WTC11 (cell line): ENCODE measurements at regions not wholly inside any gene's neighbourhood (a gene's known extent, or its start where the extent isn't known, plus 50 kb on each side); places are given as distances from the start of the nearest gene placed in this dataset.

Experiments
- ATAC-seq: fragments of 200-7000 bp; cut with Tn5 transposase; 2 replicates; pipeline ENCODE4 v1.10.0; 2021; ENCODE audit warnings: mild to moderate bottlenecking, moderate library complexity
- CTCF ChIA-PET: fragments of 300-600 bp; sonication (Branson Sonifier 250); formaldehyde crosslinking; loops from one replicate; lab custom pipeline; 2021; ENCODE audit warnings: antibody characterized with exemption; lab: Charles Lee
- POLR2A ChIA-PET: fragments of 350-600 bp; sonication (Branson Sonifier 250); formaldehyde crosslinking; loops from one replicate; lab custom pipeline; 2021; ENCODE audit warnings: antibody characterized with exemption; lab: Charles Lee
- DNase-seq: peaks from one replicate; pipeline ENCODE4 v3.0.0; 2021; ENCODE audit warnings: low spot score
- H3K27ac Mint-ChIP-seq: 2 replicates; pipeline ENCODE4 v1.8.0; 2021; ENCODE audit warnings: mixed read lengths
- H3K27me3 Mint-ChIP-seq: 2 replicates; pipeline ENCODE4 v1.8.0; 2021; ENCODE audit warnings: low read depth, mild to moderate bottlenecking, moderate library complexity, mixed read lengths
- H3K36me3 Mint-ChIP-seq: 2 replicates; pipeline ENCODE4 v1.8.0; 2021; ENCODE audit warnings: mixed read lengths
- H3K4me1 Mint-ChIP-seq: 2 replicates; pipeline ENCODE4 v1.8.0; 2022; ENCODE audit warnings: mixed read lengths
- H3K4me3 Mint-ChIP-seq: 2 replicates; pipeline ENCODE4 v1.8.0; 2021; ENCODE audit warnings: mild to moderate bottlenecking, moderate library complexity, mixed read lengths
- H3K9me3 Mint-ChIP-seq: 2 replicates; pipeline ENCODE4 v1.8.0; 2021; ENCODE audit warnings: mixed read lengths
- ESRRA ChIP-seq: sonication (generic); formaldehyde crosslinking; IDR thresholded peaks from 2 replicates; pipeline ENCODE4 v1.8.1; 2022; ENCODE audit warnings: mild to moderate bottlenecking, missing genetic modification reagents, borderline replicate concordance
- JAZF1 ChIP-seq: fragments of 250-450 bp; sonication (Bioruptor Pico); IDR thresholded peaks from 2 replicates; pipeline ENCODE4 v1.9.0; 2021; ENCODE audit warnings: moderate library complexity, mild to moderate bottlenecking, inconsistent platforms
- JUN ChIP-seq: sonication (generic); formaldehyde crosslinking; IDR thresholded peaks from 2 replicates; pipeline ENCODE4 v1.8.0; 2023; ENCODE audit warnings: mild to moderate bottlenecking, missing genetic modification reagents
- MXD4 ChIP-seq: fragments of 250-450 bp; sonication (Bioruptor Pico); IDR thresholded peaks from 2 replicates; pipeline ENCODE4 v1.8.0; 2021; ENCODE audit warnings: mild to moderate bottlenecking, moderate library complexity, borderline replicate concordance
- NFATC4 ChIP-seq: fragments of 250-450 bp; sonication (Bioruptor Pico); IDR thresholded peaks from 2 replicates; pipeline ENCODE4 v1.9.0; 2021; ENCODE audit warnings: mild to moderate bottlenecking
- RORB ChIP-seq: fragments of 250-450 bp; sonication (Bioruptor Pico); IDR thresholded peaks from 2 replicates; pipeline ENCODE4 v1.9.0; 2021; ENCODE audit warnings: mild to moderate bottlenecking
- TEAD4 ChIP-seq: sonication (generic); formaldehyde crosslinking; IDR thresholded peaks from 2 replicates; pipeline ENCODE4 v1.8.0; 2022; ENCODE audit warnings: mild to moderate bottlenecking, missing genetic modification reagents
- TP53 ChIP-seq: sonication (generic); formaldehyde crosslinking; IDR thresholded peaks from 2 replicates; pipeline ENCODE4 v1.8.1; 2023; ENCODE audit warnings: mild to moderate bottlenecking, missing genetic modification reagents
- ZNF121 ChIP-seq: sonication (generic); formaldehyde crosslinking; IDR thresholded peaks from 2 replicates; pipeline ENCODE4 v1.8.0; 2023; ENCODE audit warnings: missing genetic modification reagents
- ZNF232 ChIP-seq: sonication (generic); formaldehyde crosslinking; IDR thresholded peaks from 2 replicates; pipeline ENCODE4 v1.8.0; 2022; ENCODE audit warnings: mild to moderate bottlenecking, missing genetic modification reagents
- ZNF263 ChIP-seq: sonication (generic); formaldehyde crosslinking; IDR thresholded peaks from 2 replicates; pipeline ENCODE4 v1.8.1; 2022; ENCODE audit warnings: low read depth, mild to moderate bottlenecking, moderate library complexity, missing genetic modification reagents
- ZNF317 ChIP-seq: sonication (generic); formaldehyde crosslinking; IDR thresholded peaks from 2 replicates; pipeline ENCODE4 v1.8.1; 2023; ENCODE audit warnings: low read depth, mild to moderate bottlenecking, moderate library complexity, missing genetic modification reagents, borderline replicate concordance
- ZNF396 ChIP-seq: fragments of 250-450 bp; sonication (Bioruptor Pico); IDR thresholded peaks from 2 replicates; pipeline ENCODE4 v1.8.0; 2021; ENCODE audit warnings: mild to moderate bottlenecking, moderate library complexity, borderline replicate concordance
- ZNF671 ChIP-seq: fragments of 250-450 bp; sonication (Bioruptor Pico); IDR thresholded peaks from 2 replicates; pipeline ENCODE4 v1.8.0; 2021; ENCODE audit warnings: mild to moderate bottlenecking
- TF ChIP-seq, protein P1 (sequence below): sonication (generic); formaldehyde crosslinking; IDR thresholded peaks from 2 replicates; pipeline ENCODE4 v1.8.0; 2023; ENCODE audit warnings: missing genetic modification reagents
- TF ChIP-seq, protein P2 (sequence below): sonication (generic); formaldehyde crosslinking; conservative IDR thresholded peaks from 2 replicates; pipeline ENCODE4 v1.8.1; 2022; ENCODE audit warnings: mild to moderate bottlenecking, missing genetic modification reagents
- TF ChIP-seq, protein P3 (sequence below): sonication (generic); formaldehyde crosslinking; IDR thresholded peaks from 2 replicates; pipeline ENCODE4 v1.8.0; 2023; ENCODE audit warnings: mild to moderate bottlenecking, missing genetic modification reagents
- TF ChIP-seq, protein P4 (sequence below): sonication (generic); formaldehyde crosslinking; IDR thresholded peaks from 2 replicates; pipeline ENCODE4 v1.8.1; 2023; ENCODE audit warnings: mild to moderate bottlenecking, missing genetic modification reagents
- TF ChIP-seq, protein P5 (sequence below): sonication (generic); formaldehyde crosslinking; IDR thresholded peaks from 2 replicates; pipeline ENCODE4 v1.8.0; 2023; ENCODE audit warnings: missing genetic modification reagents, mild to moderate bottlenecking, borderline replicate concordance
- TF ChIP-seq, protein P6 (sequence below): fragments of 250-450 bp; sonication (Bioruptor Pico); IDR thresholded peaks from 2 replicates; pipeline ENCODE4 v2.1.2; 2022; ENCODE audit warnings: mild to moderate bottlenecking, moderate library complexity

DNA sequence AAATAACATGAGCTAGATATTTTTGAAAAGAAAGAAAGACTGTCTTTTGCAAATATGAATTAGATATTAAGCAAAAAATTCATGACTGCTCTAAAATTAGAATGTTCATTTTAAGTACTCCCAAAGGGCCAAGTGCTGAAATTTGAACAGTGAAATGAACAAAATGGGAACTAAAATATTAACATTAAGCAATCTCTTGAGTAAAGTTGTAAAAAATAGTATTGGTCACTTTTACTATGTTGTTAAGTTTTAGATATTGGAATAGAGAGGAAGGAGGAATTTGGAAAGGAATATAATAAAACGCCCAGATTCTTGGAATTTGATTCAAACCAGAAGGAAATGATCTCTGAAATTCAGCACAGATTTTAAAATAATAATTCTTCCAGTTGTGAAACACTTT lies 125.9 kb upstream of the ANK2 start (continued):
- TF ChIP-seq NFATC4 (CRISPR knock-in tag) (no peak), ZNF671 (CRISPR knock-in tag) (no peak), ESRRA (CRISPR knock-in tag) (no peak)
- TF ChIP-seq, protein P1, sequence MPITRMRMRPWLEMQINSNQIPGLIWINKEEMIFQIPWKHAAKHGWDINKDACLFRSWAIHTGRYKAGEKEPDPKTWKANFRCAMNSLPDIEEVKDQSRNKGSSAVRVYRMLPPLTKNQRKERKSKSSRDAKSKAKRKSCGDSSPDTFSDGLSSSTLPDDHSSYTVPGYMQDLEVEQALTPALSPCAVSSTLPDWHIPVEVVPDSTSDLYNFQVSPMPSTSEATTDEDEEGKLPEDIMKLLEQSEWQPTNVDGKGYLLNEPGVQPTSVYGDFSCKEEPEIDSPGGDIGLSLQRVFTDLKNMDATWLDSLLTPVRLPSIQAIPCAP (CRISPR knock-in tag), result no peak

DNA sequence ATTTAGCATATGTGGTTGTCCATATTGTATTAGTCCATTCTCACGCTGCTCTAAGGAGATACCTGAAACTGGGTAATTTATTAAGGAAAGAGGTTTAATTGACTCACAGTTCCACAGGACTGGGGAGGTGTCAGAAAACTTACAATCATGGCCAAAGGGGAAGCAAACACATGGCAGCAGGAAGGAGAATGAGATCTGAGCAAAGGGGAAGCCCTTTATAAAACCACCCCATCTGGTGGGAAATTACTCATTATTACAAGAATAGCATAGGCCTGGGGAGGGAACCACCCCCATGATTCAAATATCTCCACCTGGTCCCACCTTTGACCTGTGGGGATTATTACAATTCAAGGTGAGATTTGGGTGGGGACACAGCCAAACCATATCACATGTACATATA lies 122.6 kb upstream of the ANK2 start:
- H3K27ac Mint-ChIP-seq, result no peak overlapping the region
- no peak overlapping the region for H3K4me3 Mint-ChIP-seq
- H3K4me1 Mint-ChIP-seq, result no peaks in the 10 kb centered on the region
- ChIA-PET POLR2A (no interaction called here), CTCF (no interaction called here)
- H3K36me3 Mint-ChIP-seq, result no peaks in the 10 kb centered on the region
- no peak for TF ChIP-seq ZNF232
- TF ChIP-seq, protein P2, sequence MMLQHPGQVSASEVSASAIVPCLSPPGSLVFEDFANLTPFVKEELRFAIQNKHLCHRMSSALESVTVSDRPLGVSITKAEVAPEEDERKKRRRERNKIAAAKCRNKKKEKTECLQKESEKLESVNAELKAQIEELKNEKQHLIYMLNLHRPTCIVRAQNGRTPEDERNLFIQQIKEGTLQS (CRISPR knock-in tag), result no peak
- TF ChIP-seq MXD4, result no peak
- no peak for TF ChIP-seq ZNF121
- TF ChIP-seq, protein P3, sequence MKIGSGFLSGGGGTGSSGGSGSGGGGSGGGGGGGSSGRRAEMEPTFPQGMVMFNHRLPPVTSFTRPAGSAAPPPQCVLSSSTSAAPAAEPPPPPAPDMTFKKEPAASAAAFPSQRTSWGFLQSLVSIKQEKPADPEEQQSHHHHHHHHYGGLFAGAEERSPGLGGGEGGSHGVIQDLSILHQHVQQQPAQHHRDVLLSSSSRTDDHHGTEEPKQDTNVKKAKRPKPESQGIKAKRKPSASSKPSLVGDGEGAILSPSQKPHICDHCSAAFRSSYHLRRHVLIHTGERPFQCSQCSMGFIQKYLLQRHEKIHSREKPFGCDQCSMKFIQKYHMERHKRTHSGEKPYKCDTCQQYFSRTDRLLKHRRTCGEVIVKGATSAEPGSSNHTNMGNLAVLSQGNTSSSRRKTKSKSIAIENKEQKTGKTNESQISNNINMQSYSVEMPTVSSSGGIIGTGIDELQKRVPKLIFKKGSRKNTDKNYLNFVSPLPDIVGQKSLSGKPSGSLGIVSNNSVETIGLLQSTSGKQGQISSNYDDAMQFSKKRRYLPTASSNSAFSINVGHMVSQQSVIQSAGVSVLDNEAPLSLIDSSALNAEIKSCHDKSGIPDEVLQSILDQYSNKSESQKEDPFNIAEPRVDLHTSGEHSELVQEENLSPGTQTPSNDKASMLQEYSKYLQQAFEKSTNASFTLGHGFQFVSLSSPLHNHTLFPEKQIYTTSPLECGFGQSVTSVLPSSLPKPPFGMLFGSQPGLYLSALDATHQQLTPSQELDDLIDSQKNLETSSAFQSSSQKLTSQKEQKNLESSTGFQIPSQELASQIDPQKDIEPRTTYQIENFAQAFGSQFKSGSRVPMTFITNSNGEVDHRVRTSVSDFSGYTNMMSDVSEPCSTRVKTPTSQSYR (CRISPR knock-in tag), result no peak
- TF ChIP-seq, protein P1 (CRISPR knock-in tag), result no peak
- TF ChIP-seq, protein P4, sequence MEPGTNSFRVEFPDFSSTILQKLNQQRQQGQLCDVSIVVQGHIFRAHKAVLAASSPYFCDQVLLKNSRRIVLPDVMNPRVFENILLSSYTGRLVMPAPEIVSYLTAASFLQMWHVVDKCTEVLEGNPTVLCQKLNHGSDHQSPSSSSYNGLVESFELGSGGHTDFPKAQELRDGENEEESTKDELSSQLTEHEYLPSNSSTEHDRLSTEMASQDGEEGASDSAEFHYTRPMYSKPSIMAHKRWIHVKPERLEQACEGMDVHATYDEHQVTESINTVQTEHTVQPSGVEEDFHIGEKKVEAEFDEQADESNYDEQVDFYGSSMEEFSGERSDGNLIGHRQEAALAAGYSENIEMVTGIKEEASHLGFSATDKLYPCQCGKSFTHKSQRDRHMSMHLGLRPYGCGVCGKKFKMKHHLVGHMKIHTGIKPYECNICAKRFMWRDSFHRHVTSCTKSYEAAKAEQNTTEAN (CRISPR knock-in tag), result no peak
- H3K9me3 Mint-ChIP-seq, result no peaks in the 10 kb centered on the region
- DNase-seq, result no peak
- no peak for ATAC-seq
- no peaks in the 10 kb centered on the region for H3K27me3 Mint-ChIP-seq

DNA sequence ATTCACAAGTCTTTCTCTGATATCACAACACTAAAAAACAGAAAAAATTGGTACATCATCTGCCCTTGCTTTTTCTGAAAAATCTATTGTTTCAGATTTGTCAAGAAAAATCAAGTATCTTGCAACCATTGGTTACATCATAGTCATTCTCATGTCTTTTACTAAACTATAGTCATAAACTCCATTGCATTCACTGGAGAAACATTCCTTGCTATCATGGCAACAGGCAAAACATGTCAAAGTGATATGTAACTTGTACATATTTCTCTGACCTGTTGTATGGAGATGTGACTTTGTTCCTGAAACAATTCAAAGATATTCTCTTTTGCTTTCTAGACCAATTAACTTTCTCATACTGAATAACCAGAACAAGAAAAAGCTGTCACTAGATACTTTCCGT lies 121.9 kb upstream of the ANK2 start:
- no peaks in the 10 kb centered on the region for H3K36me3 Mint-ChIP-seq

DNA sequence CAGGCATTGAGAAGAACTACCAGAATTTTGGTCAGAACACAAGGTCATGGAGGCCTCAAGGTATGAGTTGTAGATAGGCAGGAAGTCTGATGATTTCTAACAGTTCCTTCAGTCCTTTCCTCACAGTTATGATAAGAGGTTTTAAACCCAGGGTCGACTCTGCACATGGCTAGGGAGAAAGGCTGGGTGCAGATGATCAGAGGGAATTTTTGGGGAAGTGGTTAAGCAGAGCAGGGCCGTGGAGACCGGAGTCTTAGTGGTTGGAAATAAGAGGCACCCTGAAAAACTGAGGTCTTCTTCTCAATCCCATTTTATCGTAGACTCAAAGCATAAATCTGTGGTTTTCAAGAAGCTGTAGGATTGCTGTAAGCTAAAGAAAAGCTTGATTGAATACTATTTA lies 118.5 kb upstream of the ANK2 start:
- Mint-ChIP-seq H3K4me1 (peaks cover 13% of the 10 kb centered on the region), H3K9me3 (no peaks in the 10 kb centered on the region), H3K27me3 (no peaks in the 10 kb centered on the region), H3K4me3 (no peak overlapping the region), H3K27ac (peak overlapping the region; percentile 55; the same call in 1 of the 2 replicates), H3K36me3 (peaks cover 6% of the 10 kb centered on the region)
- CTCF ChIA-PET, result interaction anchor here (0.6 kb wide), 1 partner anchor 155 kb away, joined by 3 read pairs; no protein-coding TSS in a partner anchor
- no peak for ATAC-seq
- no peak for DNase-seq
- POLR2A ChIA-PET, result no interaction called here
- TF ChIP-seq RORB (CRISPR knock-in tag) (no peak), TEAD4 (CRISPR knock-in tag) (no peak), TP53 (CRISPR knock-in tag) (no peak), ZNF263 (no peak)
- TF ChIP-seq, protein P2 (CRISPR knock-in tag), result no peak
- TF ChIP-seq, protein P5, sequence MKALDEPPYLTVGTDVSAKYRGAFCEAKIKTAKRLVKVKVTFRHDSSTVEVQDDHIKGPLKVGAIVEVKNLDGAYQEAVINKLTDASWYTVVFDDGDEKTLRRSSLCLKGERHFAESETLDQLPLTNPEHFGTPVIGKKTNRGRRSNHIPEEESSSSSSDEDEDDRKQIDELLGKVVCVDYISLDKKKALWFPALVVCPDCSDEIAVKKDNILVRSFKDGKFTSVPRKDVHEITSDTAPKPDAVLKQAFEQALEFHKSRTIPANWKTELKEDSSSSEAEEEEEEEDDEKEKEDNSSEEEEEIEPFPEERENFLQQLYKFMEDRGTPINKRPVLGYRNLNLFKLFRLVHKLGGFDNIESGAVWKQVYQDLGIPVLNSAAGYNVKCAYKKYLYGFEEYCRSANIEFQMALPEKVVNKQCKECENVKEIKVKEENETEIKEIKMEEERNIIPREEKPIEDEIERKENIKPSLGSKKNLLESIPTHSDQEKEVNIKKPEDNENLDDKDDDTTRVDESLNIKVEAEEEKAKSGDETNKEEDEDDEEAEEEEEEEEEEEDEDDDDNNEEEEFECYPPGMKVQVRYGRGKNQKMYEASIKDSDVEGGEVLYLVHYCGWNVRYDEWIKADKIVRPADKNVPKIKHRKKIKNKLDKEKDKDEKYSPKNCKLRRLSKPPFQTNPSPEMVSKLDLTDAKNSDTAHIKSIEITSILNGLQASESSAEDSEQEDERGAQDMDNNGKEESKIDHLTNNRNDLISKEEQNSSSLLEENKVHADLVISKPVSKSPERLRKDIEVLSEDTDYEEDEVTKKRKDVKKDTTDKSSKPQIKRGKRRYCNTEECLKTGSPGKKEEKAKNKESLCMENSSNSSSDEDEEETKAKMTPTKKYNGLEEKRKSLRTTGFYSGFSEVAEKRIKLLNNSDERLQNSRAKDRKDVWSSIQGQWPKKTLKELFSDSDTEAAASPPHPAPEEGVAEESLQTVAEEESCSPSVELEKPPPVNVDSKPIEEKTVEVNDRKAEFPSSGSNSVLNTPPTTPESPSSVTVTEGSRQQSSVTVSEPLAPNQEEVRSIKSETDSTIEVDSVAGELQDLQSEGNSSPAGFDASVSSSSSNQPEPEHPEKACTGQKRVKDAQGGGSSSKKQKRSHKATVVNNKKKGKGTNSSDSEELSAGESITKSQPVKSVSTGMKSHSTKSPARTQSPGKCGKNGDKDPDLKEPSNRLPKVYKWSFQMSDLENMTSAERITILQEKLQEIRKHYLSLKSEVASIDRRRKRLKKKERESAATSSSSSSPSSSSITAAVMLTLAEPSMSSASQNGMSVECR (CRISPR knock-in tag), result no peak

More for the DNA sequence above, 121.9 kb upstream of the ANK2 start:
- CTCF ChIA-PET, result no interaction called here
- POLR2A ChIA-PET, result no interaction called here
- TF ChIP-seq JUN (no peak), NFATC4 (CRISPR knock-in tag) (no peak), ZNF396 (CRISPR knock-in tag) (no peak), JAZF1 (CRISPR knock-in tag) (no peak), ZNF317 (no peak)
- TF ChIP-seq, protein P6, sequence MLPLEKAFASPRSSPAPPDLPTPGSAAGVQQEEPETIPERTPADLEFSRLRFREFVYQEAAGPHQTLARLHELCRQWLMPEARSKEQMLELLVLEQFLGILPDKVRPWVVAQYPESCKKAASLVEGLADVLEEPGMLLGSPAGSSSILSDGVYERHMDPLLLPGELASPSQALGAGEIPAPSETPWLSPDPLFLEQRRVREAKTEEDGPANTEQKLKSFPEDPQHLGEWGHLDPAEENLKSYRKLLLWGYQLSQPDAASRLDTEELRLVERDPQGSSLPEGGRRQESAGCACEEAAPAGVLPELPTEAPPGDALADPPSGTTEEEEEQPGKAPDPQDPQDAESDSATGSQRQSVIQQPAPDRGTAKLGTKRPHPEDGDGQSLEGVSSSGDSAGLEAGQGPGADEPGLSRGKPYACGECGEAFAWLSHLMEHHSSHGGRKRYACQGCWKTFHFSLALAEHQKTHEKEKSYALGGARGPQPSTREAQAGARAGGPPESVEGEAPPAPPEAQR (CRISPR knock-in tag), result no peak
- TF ChIP-seq, all 79 proteins: peak for 0
- no peak overlapping the region for H3K27ac Mint-ChIP-seq
- no peak for DNase-seq
- H3K27me3 Mint-ChIP-seq, result no peaks in the 10 kb centered on the region
- no peak overlapping the region for H3K4me3 Mint-ChIP-seq
- no peaks in the 10 kb centered on the region for H3K4me1 Mint-ChIP-seq
- no peaks in the 10 kb centered on the region for H3K9me3 Mint-ChIP-seq
- ATAC-seq, result no peak
